ENCODE measurements at regions not wholly inside any gene's neighbourhood (a gene's known extent, or its start where the extent isn't known, plus 50 kb on each side); places are given as distances from the start of the nearest gene placed in this dataset.

GRCh38 chr3:139284221-139284620 lies 59.6 kb upstream of the MRPS22 start:
- TF ChIP-seq, protein P1, sequence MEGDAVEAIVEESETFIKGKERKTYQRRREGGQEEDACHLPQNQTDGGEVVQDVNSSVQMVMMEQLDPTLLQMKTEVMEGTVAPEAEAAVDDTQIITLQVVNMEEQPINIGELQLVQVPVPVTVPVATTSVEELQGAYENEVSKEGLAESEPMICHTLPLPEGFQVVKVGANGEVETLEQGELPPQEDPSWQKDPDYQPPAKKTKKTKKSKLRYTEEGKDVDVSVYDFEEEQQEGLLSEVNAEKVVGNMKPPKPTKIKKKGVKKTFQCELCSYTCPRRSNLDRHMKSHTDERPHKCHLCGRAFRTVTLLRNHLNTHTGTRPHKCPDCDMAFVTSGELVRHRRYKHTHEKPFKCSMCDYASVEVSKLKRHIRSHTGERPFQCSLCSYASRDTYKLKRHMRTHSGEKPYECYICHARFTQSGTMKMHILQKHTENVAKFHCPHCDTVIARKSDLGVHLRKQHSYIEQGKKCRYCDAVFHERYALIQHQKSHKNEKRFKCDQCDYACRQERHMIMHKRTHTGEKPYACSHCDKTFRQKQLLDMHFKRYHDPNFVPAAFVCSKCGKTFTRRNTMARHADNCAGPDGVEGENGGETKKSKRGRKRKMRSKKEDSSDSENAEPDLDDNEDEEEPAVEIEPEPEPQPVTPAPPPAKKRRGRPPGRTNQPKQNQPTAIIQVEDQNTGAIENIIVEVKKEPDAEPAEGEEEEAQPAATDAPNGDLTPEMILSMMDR (IDR thresholded peaks at IDR 0.05), result no peak
- TF ChIP-seq EP300 (IDR thresholded peaks at IDR 0.05), result no peak

All from upper lobe of left lung (tissue), 4 donors.